ENCODE measurements at regions not wholly inside any gene's neighbourhood (a gene's known extent, or its start where the extent isn't known, plus 50 kb on each side); places are given as distances from the start of the nearest gene placed in this dataset.

DNA sequence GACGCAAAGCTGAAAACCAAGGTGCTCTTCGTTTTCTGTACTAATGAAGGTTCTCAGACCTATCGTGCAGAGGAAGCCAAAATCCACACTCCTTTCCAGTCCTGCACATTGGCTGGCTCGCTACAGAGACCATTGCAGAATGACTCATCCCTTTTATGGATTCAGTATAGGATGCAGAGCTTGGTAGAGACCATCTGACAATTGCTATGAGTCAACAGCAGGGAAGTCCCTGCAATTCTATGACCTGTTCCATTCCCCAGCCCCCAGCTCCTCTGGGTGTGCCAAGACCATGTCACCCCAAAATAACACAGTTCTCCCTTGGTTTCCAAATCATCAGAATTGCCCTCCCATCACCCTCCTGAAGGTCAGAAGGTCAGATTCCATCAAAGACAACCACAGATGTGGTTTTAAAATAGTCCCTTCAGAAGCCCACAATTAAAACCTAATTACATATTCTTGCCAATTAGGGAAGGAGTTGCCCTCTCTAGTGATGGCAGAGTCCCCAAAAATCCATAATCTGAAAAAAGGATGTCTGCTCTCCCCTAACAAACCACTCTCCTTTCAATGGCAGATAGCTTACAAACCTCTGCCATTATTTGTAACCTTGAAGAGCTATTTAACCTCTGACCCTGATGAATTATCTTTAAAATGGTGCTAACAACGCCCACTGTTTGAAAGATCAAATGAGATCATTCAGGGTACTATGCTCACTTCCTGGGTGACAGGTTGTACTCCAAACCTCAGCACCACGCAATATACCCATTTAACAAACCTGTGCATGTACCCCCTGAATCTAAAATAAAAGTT, 108.2 kb upstream of the RBBP6 start (continued):
- TF ChIP-seq ISX (CRISPR knock-in tag; conservative IDR thresholded peaks at IDR 0.05) = no peak
- TF ChIP-seq ZNF317 (CRISPR knock-in tag; IDR thresholded peaks at IDR 0.05) = no peak
- TF ChIP-seq HNRNPL (IDR thresholded peaks at IDR 0.05; ENCODE audit: low read depth, low read length) = no peak
- no peak for TF ChIP-seq JUNB (CRISPR knock-in tag; IDR thresholded peaks at IDR 0.05; ENCODE audit: borderline replicate concordance)
- no peak for TF ChIP-seq ZNF644 (CRISPR knock-in tag; IDR thresholded peaks at IDR 0.05; ENCODE audit: low read depth)

DNA sequence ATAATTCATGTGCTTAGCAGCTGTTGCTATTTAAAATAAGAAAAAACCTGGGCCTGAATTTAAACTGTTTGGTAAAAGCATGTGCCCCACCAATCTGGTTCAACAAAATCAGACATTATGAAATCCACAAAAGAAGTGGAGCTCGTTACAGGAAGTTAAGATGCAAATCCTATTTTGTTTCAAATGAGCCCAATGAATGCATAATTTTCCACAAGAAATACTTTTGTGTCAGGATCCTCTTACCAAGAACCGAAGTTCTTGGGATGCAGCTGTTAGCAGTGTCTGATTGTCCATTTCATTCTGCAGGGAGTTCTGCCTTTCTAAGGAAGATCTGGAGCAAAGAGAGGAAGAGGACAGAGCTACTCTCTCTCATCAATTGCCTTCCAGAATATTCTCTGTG, 105.7 kb upstream of the RBBP6 start:
- in situ Hi-C loops (cut with HindIII; ENCODE audit: extremely low pct_ligation_motif_present, low pct_unique_long_range_greater_than_20kb) = no loop called here
- POLR2A ChIA-PET = no interaction called here
- Histone ChIP-seq H3K4me1 (ENCODE audit: insufficient read depth, low read length) (no peaks in the 10 kb centered on the region), H3K9ac (ENCODE audit: insufficient read depth, low read depth, low read length) (no peak overlapping the region), H3K27ac (ENCODE audit: extremely low read length, insufficient read depth, low read length) (no peak overlapping the region), H3K36me3 (replicated peaks in 1 of 2; ENCODE audit: control insufficient read depth in 1 of 2, insufficient read depth in 2 of 2, low read length in 2 of 2) (no peaks in the 10 kb centered on the region), H3K9me3 (ENCODE audit: low read length) (no peaks in the 10 kb centered on the region), H3K4me3 (replicated peaks in 1 of 3; ENCODE audit: insufficient read depth in 1 of 3, low read depth in 2 of 3, low read length in 3 of 3) (no peak overlapping the region), H2AFZ (ENCODE audit: low read length) (no peak overlapping the region), H3K27me3 (ENCODE audit: control insufficient read depth in 1 of 2, insufficient read depth in 2 of 2, low read length in 2 of 2) (peaks cover 0 to 18% of the 10 kb centered on the region in 2 experiments; a peak in 4 of 5 replicates), H3K79me2 (ENCODE audit: insufficient read depth, low read length) (no peaks in the 10 kb centered on the region), H3K4me2 (ENCODE audit: low read depth, low read length) (no peak overlapping the region), H4K20me1 (ENCODE audit: insufficient read depth, low read length) (no peaks in the 10 kb centered on the region)
- intact Hi-C loops (cut with micrococcal nuclease; ENCODE audit: unreplicated experiment) = no loop called here
- BruUV-seq (replicated peaks) = no TSS peak
- TF ChIP-seq SMARCE1 (IDR thresholded peaks at IDR 0.05; ENCODE audit: borderline replicate concordance) (no peak), MTF2 (CRISPR knock-in tag; IDR thresholded peaks at IDR 0.05; ENCODE audit: borderline replicate concordance) (no peak), SNAI1 (CRISPR knock-in tag; IDR thresholded peaks at IDR 0.05; ENCODE audit: borderline replicate concordance) (no peak), KLF11 (CRISPR knock-in tag; IDR thresholded peaks at IDR 0.05) (no peak), U2AF2 (IDR thresholded peaks at IDR 0.05; ENCODE audit: low read depth, low read length) (no peak), SIN3B (IDR thresholded peaks at IDR 0.05; ENCODE audit: low read length) (no peak), MAFG (CRISPR knock-in tag; IDR thresholded peaks at IDR 0.05) (no peak), KDM3A (CRISPR knock-in tag; IDR thresholded peaks at IDR 0.05; ENCODE audit: low read depth) (no peak)
- TF ChIP-seq, protein P1, sequence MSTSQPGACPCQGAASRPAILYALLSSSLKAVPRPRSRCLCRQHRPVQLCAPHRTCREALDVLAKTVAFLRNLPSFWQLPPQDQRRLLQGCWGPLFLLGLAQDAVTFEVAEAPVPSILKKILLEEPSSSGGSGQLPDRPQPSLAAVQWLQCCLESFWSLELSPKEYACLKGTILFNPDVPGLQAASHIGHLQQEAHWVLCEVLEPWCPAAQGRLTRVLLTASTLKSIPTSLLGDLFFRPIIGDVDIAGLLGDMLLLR (CRISPR knock-in tag; IDR thresholded peaks at IDR 0.05) = no peak
- TF ChIP-seq, protein P2, sequence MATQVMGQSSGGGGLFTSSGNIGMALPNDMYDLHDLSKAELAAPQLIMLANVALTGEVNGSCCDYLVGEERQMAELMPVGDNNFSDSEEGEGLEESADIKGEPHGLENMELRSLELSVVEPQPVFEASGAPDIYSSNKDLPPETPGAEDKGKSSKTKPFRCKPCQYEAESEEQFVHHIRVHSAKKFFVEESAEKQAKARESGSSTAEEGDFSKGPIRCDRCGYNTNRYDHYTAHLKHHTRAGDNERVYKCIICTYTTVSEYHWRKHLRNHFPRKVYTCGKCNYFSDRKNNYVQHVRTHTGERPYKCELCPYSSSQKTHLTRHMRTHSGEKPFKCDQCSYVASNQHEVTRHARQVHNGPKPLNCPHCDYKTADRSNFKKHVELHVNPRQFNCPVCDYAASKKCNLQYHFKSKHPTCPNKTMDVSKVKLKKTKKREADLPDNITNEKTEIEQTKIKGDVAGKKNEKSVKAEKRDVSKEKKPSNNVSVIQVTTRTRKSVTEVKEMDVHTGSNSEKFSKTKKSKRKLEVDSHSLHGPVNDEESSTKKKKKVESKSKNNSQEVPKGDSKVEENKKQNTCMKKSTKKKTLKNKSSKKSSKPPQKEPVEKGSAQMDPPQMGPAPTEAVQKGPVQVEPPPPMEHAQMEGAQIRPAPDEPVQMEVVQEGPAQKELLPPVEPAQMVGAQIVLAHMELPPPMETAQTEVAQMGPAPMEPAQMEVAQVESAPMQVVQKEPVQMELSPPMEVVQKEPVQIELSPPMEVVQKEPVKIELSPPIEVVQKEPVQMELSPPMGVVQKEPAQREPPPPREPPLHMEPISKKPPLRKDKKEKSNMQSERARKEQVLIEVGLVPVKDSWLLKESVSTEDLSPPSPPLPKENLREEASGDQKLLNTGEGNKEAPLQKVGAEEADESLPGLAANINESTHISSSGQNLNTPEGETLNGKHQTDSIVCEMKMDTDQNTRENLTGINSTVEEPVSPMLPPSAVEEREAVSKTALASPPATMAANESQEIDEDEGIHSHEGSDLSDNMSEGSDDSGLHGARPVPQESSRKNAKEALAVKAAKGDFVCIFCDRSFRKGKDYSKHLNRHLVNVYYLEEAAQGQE (IDR thresholded peaks at IDR 0.05; ENCODE audit: borderline replicate concordance in 1 of 2, low read depth in 1 of 2, low read length in 2 of 2) = no peak
- TF ChIP-seq, protein P3, sequence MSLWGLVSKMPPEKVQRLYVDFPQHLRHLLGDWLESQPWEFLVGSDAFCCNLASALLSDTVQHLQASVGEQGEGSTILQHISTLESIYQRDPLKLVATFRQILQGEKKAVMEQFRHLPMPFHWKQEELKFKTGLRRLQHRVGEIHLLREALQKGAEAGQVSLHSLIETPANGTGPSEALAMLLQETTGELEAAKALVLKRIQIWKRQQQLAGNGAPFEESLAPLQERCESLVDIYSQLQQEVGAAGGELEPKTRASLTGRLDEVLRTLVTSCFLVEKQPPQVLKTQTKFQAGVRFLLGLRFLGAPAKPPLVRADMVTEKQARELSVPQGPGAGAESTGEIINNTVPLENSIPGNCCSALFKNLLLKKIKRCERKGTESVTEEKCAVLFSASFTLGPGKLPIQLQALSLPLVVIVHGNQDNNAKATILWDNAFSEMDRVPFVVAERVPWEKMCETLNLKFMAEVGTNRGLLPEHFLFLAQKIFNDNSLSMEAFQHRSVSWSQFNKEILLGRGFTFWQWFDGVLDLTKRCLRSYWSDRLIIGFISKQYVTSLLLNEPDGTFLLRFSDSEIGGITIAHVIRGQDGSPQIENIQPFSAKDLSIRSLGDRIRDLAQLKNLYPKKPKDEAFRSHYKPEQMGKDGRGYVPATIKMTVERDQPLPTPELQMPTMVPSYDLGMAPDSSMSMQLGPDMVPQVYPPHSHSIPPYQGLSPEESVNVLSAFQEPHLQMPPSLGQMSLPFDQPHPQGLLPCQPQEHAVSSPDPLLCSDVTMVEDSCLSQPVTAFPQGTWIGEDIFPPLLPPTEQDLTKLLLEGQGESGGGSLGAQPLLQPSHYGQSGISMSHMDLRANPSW (CRISPR knock-in tag; IDR thresholded peaks at IDR 0.05; ENCODE audit: borderline replicate concordance) = no peak
- CTCF ChIA-PET (ENCODE audit: low intra/inter-chr PET ratio, low total read pairs) = no interaction called here
- ATAC-seq = no peak
- FAIRE-seq = no peak
- 0% methylated on average over 2 of the region's 2 CpGs for whole genome bisulfite sequencing (ENCODE audit: low lambda C conversion rate)
- no peak for DNase-seq (ENCODE audit: low spot score)
